MCF 10A (cell line): ENCODE measurements at regions not wholly inside any gene's neighbourhood (a gene's known extent, or its start where the extent isn't known, plus 50 kb on each side); places are given as distances from the start of the nearest gene placed in this dataset.

Experiments used
- BruUV-seq: library from RNA; stranded (reverse); fragments of 400-500 nt; replicated peaks from 2 replicates; lab custom pipeline; 2021; lab: Mats Ljungman, UMichigan
- CTCF ChIA-PET: fragments of 300-600 bp; sonication (Branson Sonifier 250); formaldehyde crosslinking; extraction: SDS; loops from one replicate; lab custom pipeline; 2021; ENCODE audit warnings: antibody characterized with exemption, inconsistent platforms; lab: Yijun Ruan, JAX
- POLR2A ChIA-PET: fragments of 300-600, 350-650 bp; sonication (Branson Sonifier 250); formaldehyde crosslinking; extraction: SDS; loops from one replicate; lab custom pipeline; 2020; ENCODE audit warnings: antibody characterized with exemption, inconsistent platforms; lab: Yijun Ruan, JAX
- DNase-seq: peaks from one replicate; pipeline ENCODE4 v3.0.0-alpha.2; 2018; ENCODE audit not compliant: unreplicated experiment
- H3K27ac Mint-ChIP-seq: one replicate; pipeline ENCODE4 v1.8.0; 2022; ENCODE audit warnings: mild to moderate bottlenecking, low read depth, mixed read lengths; ENCODE audit not compliant: unreplicated experiment
- H3K27me3 Mint-ChIP-seq: one replicate; pipeline ENCODE4 v1.8.0; 2022; ENCODE audit warnings: mixed read lengths; ENCODE audit not compliant: insufficient read depth, unreplicated experiment
- H3K36me3 Mint-ChIP-seq: one replicate; pipeline ENCODE4 v1.8.0; 2022; ENCODE audit warnings: mild to moderate bottlenecking, moderate library complexity, mixed read lengths; ENCODE audit not compliant: insufficient read depth, unreplicated experiment
- H3K4me1 Mint-ChIP-seq: one replicate; pipeline ENCODE4 v1.8.0; 2022; ENCODE audit warnings: mixed read lengths; ENCODE audit not compliant: insufficient read depth, unreplicated experiment
- H3K4me3 Mint-ChIP-seq: one replicate; pipeline ENCODE4 v1.8.0; 2022; ENCODE audit warnings: mild to moderate bottlenecking, moderate library complexity, mixed read lengths; ENCODE audit not compliant: unreplicated experiment
- H3K9me3 Mint-ChIP-seq: one replicate; pipeline ENCODE4 v1.8.0; 2022; ENCODE audit warnings: mixed read lengths; ENCODE audit not compliant: unreplicated experiment
- intact Hi-C: fragments of 100-400 bp; cut with micrococcal nuclease; formaldehyde crosslinking; loops from 2 replicates; pipeline ENCODE4 v1.14.1; 2022
- TF ChIP-seq, protein P1 (sequence below): fragments of 200-600 bp; IDR thresholded peaks from one replicate; pipeline ENCODE4 v1.8.0; 2022; ENCODE audit warnings: antibody characterized with exemption, mild to moderate bottlenecking; ENCODE audit not compliant: unreplicated experiment

GRCh38 chr2:11031876-11032275 lies 120.1 kb downstream of the KCNF1 start:
- intact Hi-C loops, result loop anchor here (10.0 kb wide), 1 partner anchor 197 kb away; no protein-coding TSS in a partner anchor
- POLR2A ChIA-PET, result no interaction called here
- Mint-ChIP-seq H3K4me1 (no peaks in the 10 kb centered on the region), H3K27me3 (peaks cover 67% of the 10 kb centered on the region), H3K4me3 (no peak overlapping the region), H3K27ac (no peak overlapping the region), H3K9me3 (peaks cover 5% of the 10 kb centered on the region), H3K36me3 (no peaks in the 10 kb centered on the region)
- no TSS peak for BruUV-seq
- TF ChIP-seq, protein P1, sequence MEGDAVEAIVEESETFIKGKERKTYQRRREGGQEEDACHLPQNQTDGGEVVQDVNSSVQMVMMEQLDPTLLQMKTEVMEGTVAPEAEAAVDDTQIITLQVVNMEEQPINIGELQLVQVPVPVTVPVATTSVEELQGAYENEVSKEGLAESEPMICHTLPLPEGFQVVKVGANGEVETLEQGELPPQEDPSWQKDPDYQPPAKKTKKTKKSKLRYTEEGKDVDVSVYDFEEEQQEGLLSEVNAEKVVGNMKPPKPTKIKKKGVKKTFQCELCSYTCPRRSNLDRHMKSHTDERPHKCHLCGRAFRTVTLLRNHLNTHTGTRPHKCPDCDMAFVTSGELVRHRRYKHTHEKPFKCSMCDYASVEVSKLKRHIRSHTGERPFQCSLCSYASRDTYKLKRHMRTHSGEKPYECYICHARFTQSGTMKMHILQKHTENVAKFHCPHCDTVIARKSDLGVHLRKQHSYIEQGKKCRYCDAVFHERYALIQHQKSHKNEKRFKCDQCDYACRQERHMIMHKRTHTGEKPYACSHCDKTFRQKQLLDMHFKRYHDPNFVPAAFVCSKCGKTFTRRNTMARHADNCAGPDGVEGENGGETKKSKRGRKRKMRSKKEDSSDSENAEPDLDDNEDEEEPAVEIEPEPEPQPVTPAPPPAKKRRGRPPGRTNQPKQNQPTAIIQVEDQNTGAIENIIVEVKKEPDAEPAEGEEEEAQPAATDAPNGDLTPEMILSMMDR, result no peak
- CTCF ChIA-PET, result interaction anchor here (0.6 kb wide), 1 partner anchor 125 kb away, joined by 3 read pairs; no protein-coding TSS in a partner anchor
- no peak for DNase-seq

- H3K4me3 Mint-ChIP-seq, result no peak overlapping the region
- POLR2A ChIA-PET, result interaction anchor here (1.1 kb wide), 1 partner anchor 11 kb away, joined by 5 read pairs; no protein-coding TSS in a partner anchor
- H3K36me3 Mint-ChIP-seq, result no peaks in the 10 kb centered on the region
- TF ChIP-seq, protein P1, result no peak
- H3K4me1 Mint-ChIP-seq, result no peaks in the 10 kb centered on the region
- CTCF ChIA-PET, result no interaction called here
- intact Hi-C loops, result loop anchor here (10.0 kb wide), 1 partner anchor 198 kb away; no protein-coding TSS in a partner anchor
- H3K9me3 Mint-ChIP-seq, result peaks cover 10% of the 10 kb centered on the region
- no peak overlapping the region for H3K27ac Mint-ChIP-seq
- H3K27me3 Mint-ChIP-seq, result peaks cover 72% of the 10 kb centered on the region
- DNase-seq, result no peak
- BruUV-seq, result no TSS peak
Observed at GRCh38 chr2:11032396-11032795, 120.7 kb downstream of the KCNF1 start.

DNA sequence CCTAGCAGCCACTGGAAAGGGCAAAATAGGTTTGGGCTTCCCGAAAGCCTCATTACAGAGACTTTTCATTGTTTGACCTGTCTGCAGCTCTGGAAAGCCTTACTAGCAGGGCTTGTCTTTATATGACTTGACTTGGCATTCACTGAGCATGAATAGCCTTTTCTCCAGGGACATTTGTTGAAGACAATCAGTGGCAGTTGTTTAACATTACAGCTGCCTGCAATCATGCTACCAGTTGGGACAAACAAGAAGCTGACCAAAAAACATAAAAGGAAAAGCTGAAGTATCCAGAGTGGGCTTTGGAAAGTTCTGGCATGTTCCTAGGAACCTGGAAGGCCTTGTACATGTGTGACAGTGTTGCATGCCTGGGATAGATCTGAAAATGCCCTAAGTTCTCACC lies 121.4 kb downstream of the KCNF1 start:
- ChIA-PET CTCF (no interaction called here), POLR2A (interaction anchor here (1.1 kb wide), 1 partner anchor 10 kb away, joined by 5 read pairs; no protein-coding TSS in a partner anchor)
- no peaks in the 10 kb centered on the region for H3K4me1 Mint-ChIP-seq
- no peaks in the 10 kb centered on the region for H3K36me3 Mint-ChIP-seq
- TF ChIP-seq, protein P1, result no peak
- H3K4me3 Mint-ChIP-seq, result no peak overlapping the region
- intact Hi-C loops, result loop anchor here (10.0 kb wide), 1 partner anchor 198 kb away; no protein-coding TSS in a partner anchor
- no TSS peak for BruUV-seq
- peaks cover 79% of the 10 kb centered on the region for H3K27me3 Mint-ChIP-seq
- peaks cover 14% of the 10 kb centered on the region for H3K9me3 Mint-ChIP-seq
- H3K27ac Mint-ChIP-seq, result no peak overlapping the region
- no peak for DNase-seq

DNA sequence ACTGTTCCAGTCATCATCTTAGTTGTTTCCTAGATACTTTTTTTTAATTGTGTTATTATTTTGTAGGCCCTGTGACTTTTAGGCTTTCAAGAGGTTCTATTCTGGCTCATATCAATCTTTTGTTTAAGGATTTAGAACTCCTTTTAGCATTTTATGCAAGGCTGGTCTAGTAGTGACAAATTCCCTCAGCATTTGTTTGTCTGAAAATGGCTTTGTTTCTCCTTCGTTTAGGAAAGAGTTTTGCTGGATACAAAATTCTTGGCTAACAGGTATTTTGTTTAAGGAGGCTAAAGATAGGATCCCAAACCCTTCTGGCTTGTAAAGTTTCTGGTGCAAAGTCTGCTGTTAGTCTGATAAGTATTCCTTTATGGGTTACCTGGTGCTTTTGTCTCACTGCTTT lies 116.6 kb upstream of the SLC66A3 start:
- Mint-ChIP-seq H3K4me1 (no peaks in the 10 kb centered on the region), H3K27ac (no peak overlapping the region), H3K9me3 (peaks cover 14% of the 10 kb centered on the region), H3K27me3 (peaks cover 89% of the 10 kb centered on the region), H3K4me3 (no peak overlapping the region), H3K36me3 (no peaks in the 10 kb centered on the region)
- ChIA-PET CTCF (no interaction called here), POLR2A (no interaction called here)
- intact Hi-C loops, result loop anchor here (10.0 kb wide), 1 partner anchor 204 kb away; no protein-coding TSS in a partner anchor
- TF ChIP-seq, protein P1, result no peak
- BruUV-seq, result no TSS peak
- DNase-seq, result no peak
